DLD1 (cell line): ENCODE measurements at regions not wholly inside any gene's neighbourhood (a gene's known extent, or its start where the extent isn't known, plus 50 kb on each side); places are given as distances from the start of the nearest gene placed in this dataset.

Source experiments
- in situ Hi-C: cut with HindIII; loops from 2 replicates; pipeline ENCODE4 v1.10.0; 2017; ENCODE audit warnings: low sequenced_read_pairs

GRCh38 chr6:80667006-80667405 is 560.5 kb downstream of the BCKDHB start:
- in situ Hi-C loops, result no loop called here

GRCh38 chr6:80658926-80659325 is 552.5 kb downstream of the BCKDHB start:
- in situ Hi-C loops, result no loop called here

GRCh38 chr6:80647156-80647555 is 540.7 kb downstream of the BCKDHB start:
- in situ Hi-C loops, result no loop called here

GRCh38 chr6:80643881-80644280 is 537.4 kb downstream of the BCKDHB start:
- in situ Hi-C loops, result no loop called here

- in situ Hi-C loops, result no loop called here
Measured at GRCh38 chr6:80642452-80642851, 536.0 kb downstream of the BCKDHB start.

GRCh38 chr6:80641591-80641990 is 535.1 kb downstream of the BCKDHB start:
- in situ Hi-C loops, result no loop called here

GRCh38 chr6:80640176-80640575 is 533.7 kb downstream of the BCKDHB start:
- in situ Hi-C loops, result no loop called here

- in situ Hi-C loops, result no loop called here
Measured at GRCh38 chr6:80639181-80639629, 532.7 kb downstream of the BCKDHB start.

- in situ Hi-C loops, result no loop called here
Measured at GRCh38 chr6:80638213-80639055, 532.0 kb downstream of the BCKDHB start.

GRCh38 chr6:80637312-80637711 is 530.8 kb downstream of the BCKDHB start:
- in situ Hi-C loops, result no loop called here

GRCh38 chr6:80636689-80637088 is 530.2 kb downstream of the BCKDHB start:
- in situ Hi-C loops, result no loop called here

GRCh38 chr6:80633412-80633811 is 526.9 kb downstream of the BCKDHB start:
- in situ Hi-C loops, result no loop called here

GRCh38 chr6:80625405-80625804 is 518.9 kb downstream of the BCKDHB start:
- in situ Hi-C loops, result no loop called here

GRCh38 chr6:80623066-80623815 is 516.8 kb downstream of the BCKDHB start:
- in situ Hi-C loops, result no loop called here

- in situ Hi-C loops, result no loop called here
Measured at GRCh38 chr6:80622641-80623040, 516.2 kb downstream of the BCKDHB start.

GRCh38 chr6:80618953-80619352 is 512.5 kb downstream of the BCKDHB start:
- in situ Hi-C loops, result no loop called here

- in situ Hi-C loops, result no loop called here
Measured at GRCh38 chr6:80610846-80611245, 504.4 kb downstream of the BCKDHB start.

- in situ Hi-C loops, result no loop called here
Measured at GRCh38 chr6:80608881-80609280, 502.4 kb downstream of the BCKDHB start.

- in situ Hi-C loops, result no loop called here
Measured at GRCh38 chr6:80607811-80608391, 501.4 kb downstream of the BCKDHB start.

- in situ Hi-C loops, result no loop called here
Measured at GRCh38 chr6:80605165-80605989, 498.9 kb downstream of the BCKDHB start.

GRCh38 chr6:80603679-80604078 is 497.2 kb downstream of the BCKDHB start:
- in situ Hi-C loops, result no loop called here
